Fibroblast of the aortic adventitia (primary cell): ENCODE measurements at regions not wholly inside any gene's neighbourhood (a gene's known extent, or its start where the extent isn't known, plus 50 kb on each side); places are given as distances from the start of the nearest gene placed in this dataset.

Experiments used
- DNase-seq: peaks from one replicate; pipeline ENCODE4 v3.0.0-alpha.2; 2010; ENCODE audit warnings: low read depth
- H3K4me3 ChIP-seq: 2 replicates; pipeline ENCODE4 v1.5.1; 2011; ENCODE audit warnings: low read depth, mild to moderate bottlenecking, control low read depth, low read length, moderate library complexity
- TF ChIP-seq, protein P1 (sequence below): IDR thresholded peaks from 2 replicates; pipeline ENCODE4 v1.5.1; 2011; ENCODE audit warnings: mild to moderate bottlenecking, low read length, control low read depth, inconsistent platforms; ENCODE audit not compliant: insufficient read depth

DNA sequence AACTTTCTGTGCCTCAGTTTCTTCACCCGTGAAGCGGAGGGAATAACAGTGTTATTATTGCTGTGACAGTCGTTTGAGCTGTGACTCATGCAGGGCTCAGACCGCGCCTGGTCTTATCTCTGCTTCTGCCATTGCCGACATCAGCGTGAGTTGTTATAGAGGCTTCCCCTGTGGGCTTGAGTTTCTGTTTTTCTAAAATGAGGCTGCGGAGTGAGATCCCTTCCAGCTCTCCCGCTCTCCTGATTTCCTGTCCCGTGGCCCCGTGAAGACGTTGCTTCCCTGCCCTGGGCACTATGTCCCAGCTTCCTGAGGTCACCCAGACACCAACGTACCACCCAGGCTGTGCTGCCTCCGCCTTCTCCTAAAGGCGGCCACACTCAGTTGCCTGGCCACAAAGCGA, 278.5 kb downstream of the BMP7 start:
- no peak for DNase-seq
- no peak overlapping the region for H3K4me3 ChIP-seq
- TF ChIP-seq, protein P1, sequence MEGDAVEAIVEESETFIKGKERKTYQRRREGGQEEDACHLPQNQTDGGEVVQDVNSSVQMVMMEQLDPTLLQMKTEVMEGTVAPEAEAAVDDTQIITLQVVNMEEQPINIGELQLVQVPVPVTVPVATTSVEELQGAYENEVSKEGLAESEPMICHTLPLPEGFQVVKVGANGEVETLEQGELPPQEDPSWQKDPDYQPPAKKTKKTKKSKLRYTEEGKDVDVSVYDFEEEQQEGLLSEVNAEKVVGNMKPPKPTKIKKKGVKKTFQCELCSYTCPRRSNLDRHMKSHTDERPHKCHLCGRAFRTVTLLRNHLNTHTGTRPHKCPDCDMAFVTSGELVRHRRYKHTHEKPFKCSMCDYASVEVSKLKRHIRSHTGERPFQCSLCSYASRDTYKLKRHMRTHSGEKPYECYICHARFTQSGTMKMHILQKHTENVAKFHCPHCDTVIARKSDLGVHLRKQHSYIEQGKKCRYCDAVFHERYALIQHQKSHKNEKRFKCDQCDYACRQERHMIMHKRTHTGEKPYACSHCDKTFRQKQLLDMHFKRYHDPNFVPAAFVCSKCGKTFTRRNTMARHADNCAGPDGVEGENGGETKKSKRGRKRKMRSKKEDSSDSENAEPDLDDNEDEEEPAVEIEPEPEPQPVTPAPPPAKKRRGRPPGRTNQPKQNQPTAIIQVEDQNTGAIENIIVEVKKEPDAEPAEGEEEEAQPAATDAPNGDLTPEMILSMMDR = no peak

DNA sequence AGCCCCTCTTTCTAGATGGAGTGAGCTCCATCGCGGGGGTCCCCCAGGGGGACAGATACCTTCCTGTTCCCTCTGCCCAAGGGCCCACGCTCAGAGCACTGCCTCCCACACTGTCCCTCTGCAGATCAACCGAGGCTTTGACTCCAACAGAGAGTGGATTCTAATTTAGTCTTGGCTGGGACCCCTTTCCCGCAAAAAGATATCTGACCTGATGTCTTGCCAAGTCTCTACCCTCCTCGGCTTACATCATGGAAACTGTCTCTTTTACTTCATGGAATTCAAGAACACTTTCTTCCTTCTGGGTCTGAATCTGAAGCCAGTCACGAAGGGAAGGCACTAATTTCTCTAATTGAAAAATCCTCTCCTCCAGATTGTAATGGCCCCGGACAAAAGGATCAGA, 278.0 kb downstream of the BMP7 start:
- H3K4me3 ChIP-seq = no peak overlapping the region
- TF ChIP-seq, protein P1 = no peak
- no peak for DNase-seq

DNA sequence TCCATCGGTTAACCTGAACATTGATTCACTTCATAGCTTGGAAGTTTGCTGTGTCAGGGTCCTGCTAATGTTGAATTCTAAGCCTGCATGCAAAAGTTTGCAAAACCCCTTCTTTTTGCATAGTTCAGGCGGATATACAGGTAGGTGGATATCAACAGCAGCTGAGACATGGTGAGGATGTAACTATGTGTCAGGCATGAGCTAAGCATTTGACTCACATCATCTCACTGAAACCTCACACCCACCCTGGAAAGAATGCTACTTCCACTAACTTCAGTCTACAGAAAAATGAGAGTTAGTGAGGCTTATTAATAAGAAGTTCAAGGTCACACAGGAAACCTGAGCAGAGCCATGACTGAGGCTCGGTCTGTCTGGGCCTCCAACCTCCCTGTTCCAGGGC, 276.9 kb downstream of the BMP7 start:
- H3K4me3 ChIP-seq = no peak overlapping the region
- TF ChIP-seq, protein P1 = no peak
- no peak for DNase-seq

DNA sequence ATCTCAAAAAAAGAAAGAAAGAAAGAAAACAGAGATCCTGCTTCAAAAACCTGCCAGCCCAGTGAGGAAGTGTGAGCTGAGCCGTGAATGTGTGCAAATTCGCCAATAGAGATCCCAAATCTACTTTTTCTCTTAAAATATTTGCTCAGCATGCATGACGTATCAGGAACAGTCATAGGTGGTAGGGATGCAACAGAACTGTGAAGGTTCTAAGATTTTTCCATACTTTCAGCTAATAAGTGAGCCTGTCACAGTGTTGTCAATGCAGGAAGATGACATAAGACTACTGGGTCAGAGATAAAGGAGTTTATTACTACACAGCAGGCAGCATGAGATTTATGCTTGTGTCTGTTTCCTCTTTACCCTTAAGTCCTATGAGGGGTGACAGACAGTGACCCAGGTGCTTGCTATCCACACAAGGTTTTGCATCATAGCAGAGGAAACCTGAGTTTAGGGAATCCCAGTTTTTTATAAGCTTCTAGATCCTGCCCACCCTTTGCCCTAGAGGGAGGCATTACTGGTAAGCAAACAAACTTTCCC, 273.4 kb downstream of the BMP7 start:
- no peak overlapping the region for H3K4me3 ChIP-seq
- no peak for DNase-seq
- TF ChIP-seq, protein P1 = no peak

DNA sequence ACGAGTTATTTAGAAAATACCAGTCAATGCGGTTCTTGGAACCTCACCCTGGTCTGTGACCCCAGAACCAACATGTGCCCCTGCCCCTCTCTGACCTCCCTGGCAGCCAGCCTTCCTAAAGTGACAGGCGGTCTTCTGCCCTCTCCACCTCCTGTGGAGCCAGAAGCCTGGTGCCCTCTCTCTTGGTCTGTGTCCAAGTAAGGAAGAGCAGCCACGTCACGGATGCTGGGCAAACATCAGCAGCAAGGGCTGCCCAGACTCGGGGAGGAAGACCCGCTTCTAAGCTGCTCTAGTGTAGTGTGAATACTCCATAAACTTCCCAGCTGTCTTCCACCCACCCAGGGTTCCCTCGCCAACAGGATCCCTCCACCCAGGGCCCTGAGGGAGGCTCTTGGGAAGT, 272.4 kb downstream of the BMP7 start:
- TF ChIP-seq, protein P1 = no peak
- DNase-seq = no peak
- no peak overlapping the region for H3K4me3 ChIP-seq

DNA sequence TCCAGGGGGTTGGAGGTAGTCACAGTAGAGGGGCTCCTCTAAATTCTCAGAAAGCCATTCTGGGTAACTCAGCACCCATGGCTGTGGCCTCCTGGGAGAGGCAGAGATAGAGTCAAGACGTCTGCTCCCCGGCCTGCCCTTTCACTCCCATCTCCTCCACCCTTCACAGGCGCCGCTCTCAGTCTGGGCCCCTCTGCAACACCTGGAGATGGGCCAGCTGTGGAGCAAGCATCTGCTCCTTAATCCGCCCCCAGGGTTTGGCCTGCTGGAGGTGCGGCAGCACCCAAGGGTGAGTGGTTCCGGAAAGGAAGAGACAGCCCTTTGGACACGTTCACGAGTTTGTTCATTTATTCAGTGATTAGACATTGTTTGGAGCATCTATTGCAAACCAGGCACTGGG, 271.3 kb downstream of the BMP7 start:
- DNase-seq = no peak
- TF ChIP-seq, protein P1 = no peak
- no peak overlapping the region for H3K4me3 ChIP-seq

DNA sequence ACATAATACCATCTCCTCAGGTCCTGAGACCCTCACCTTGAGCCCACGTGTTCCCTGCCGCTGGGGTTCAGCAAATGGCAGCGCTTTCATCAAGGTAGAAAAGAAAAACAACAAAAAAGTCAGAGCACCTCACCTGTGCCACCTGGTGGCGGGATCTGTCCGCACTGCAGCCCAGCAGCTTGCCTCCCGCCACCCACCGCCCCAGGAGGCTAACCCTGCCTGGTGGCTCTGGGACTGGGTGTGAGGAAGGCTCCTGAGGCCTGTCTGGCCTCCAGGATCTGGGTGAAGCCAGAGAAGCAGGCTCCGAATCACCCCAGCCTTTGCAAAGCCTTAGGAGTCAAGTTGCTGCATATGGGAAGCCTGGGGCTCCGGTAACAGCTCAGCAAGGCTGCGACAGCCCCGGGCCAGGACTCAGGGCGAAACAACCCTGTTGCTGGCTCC, 270.8 kb downstream of the BMP7 start:
- no peak for DNase-seq
- TF ChIP-seq, protein P1 = no peak
- H3K4me3 ChIP-seq = no peak overlapping the region
